ENCODE measurements at regions not wholly inside any gene's neighbourhood (a gene's known extent, or its start where the extent isn't known, plus 50 kb on each side); places are given as distances from the start of the nearest gene placed in this dataset.
"Not testable (repeated sequence)": the region's sequence is repeated elsewhere in the genome, so short reads cannot be mapped to it uniquely, and the experiment has no call there.

GRCh38 chr7:80302636-80303035, 168.0 kb downstream of the GNAI1 start:
- no peak overlapping the region for H3K27ac ChIP-seq

GRCh38 chr7:80302078-80302477, 167.4 kb downstream of the GNAI1 start:
- H3K27ac ChIP-seq = no peak overlapping the region
- DNase-seq (ENCODE audit: low read depth, low spot score) = no peak

More at GRCh38 chr7:80302636-80303035, 168.0 kb downstream of the GNAI1 start:
- DNase-seq (ENCODE audit: low read depth, low spot score) = no peak

- no peak for DNase-seq (ENCODE audit: low read depth, low spot score)
- no peak overlapping the region for H3K27ac ChIP-seq
Observed at GRCh38 chr7:80298201-80298600, 163.6 kb downstream of the GNAI1 start.

GRCh38 chr7:80294346-80294745, 159.7 kb downstream of the GNAI1 start:
- H3K27ac ChIP-seq = no peak overlapping the region
- DNase-seq (ENCODE audit: low read depth, low spot score) = no peak

GRCh38 chr7:80292634-80293033, 158.0 kb downstream of the GNAI1 start:
- H3K27ac ChIP-seq; DNase-seq (ENCODE audit: low read depth, low spot score): not testable (repeated sequence)

GRCh38 chr7:80288175-80289122, 153.8 kb downstream of the GNAI1 start:
- H3K27ac ChIP-seq = no peak overlapping the region
- DNase-seq (ENCODE audit: low read depth, low spot score) = no peak

- no peak overlapping the region for H3K27ac ChIP-seq
- no peak for DNase-seq (ENCODE audit: low read depth, low spot score)
Observed at GRCh38 chr7:80287400-80288174, 153.0 kb downstream of the GNAI1 start.

- DNase-seq (ENCODE audit: low read depth, low spot score) = no peak
- H3K27ac ChIP-seq = no peak overlapping the region
Observed at GRCh38 chr7:80286611-80287010, 152.0 kb downstream of the GNAI1 start.

GRCh38 chr7:80284855-80285254, 150.2 kb downstream of the GNAI1 start:
- DNase-seq (ENCODE audit: low read depth, low spot score) = peak; percentile 29
- H3K27ac ChIP-seq = no peak overlapping the region

- DNase-seq (ENCODE audit: low read depth, low spot score) = no peak
- no peak overlapping the region for H3K27ac ChIP-seq
Observed at GRCh38 chr7:80279760-80280159, 145.1 kb downstream of the GNAI1 start.

GRCh38 chr7:80278737-80279136, 144.1 kb downstream of the GNAI1 start:
- no peak for DNase-seq (ENCODE audit: low read depth, low spot score)
- H3K27ac ChIP-seq = peak overlapping the region; percentile 71

GRCh38 chr7:80277434-80278427, 143.1 kb downstream of the GNAI1 start:
- DNase-seq (ENCODE audit: low read depth, low spot score) = peak; percentile 37
- H3K27ac ChIP-seq = peak overlapping the region; percentile 71

All from epithelial cell of prostate (primary cell).